DMS153 treated with DMSO at 0.1 percent for 48 hours (cell line): ENCODE measurements at regions not wholly inside any gene's neighbourhood (a gene's known extent, or its start where the extent isn't known, plus 50 kb on each side); places are given as distances from the start of the nearest gene placed in this dataset.

Experiments used
- DNase-seq: peaks from one replicate; lab custom pipeline; 2025; ENCODE audit not compliant: unreplicated experiment; lab: John Stamatoyannopoulos, UW

- DNase-seq, result no peak
These were observed 223.5 kb upstream of the EEA1 start for GRCh38 chr12:93152617-93153016.

DNA sequence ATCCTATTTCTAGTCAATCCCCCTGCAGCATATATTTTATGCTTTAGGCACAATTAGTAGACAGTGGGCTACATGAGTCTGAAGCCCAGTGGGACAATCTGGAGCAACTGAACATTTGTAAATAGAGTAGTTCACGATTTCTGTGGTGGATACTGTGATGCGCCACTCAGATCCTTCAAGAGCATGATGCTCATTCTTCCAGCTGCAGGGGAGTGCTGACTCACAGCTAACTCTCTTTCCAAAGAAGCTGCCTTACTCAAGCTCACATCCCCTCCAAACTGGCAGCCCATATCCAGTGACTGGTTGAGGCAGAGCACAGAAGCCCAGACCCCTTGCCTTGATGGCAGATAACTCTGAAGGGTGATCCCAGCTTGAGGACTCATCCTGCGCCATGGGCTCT, 224.2 kb upstream of the EEA1 start:
- DNase-seq, result no peak

- no peak for DNase-seq
These were observed 223.5 kb upstream of the NUDT4 start for GRCh38 chr12:93154096-93154728.

DNA sequence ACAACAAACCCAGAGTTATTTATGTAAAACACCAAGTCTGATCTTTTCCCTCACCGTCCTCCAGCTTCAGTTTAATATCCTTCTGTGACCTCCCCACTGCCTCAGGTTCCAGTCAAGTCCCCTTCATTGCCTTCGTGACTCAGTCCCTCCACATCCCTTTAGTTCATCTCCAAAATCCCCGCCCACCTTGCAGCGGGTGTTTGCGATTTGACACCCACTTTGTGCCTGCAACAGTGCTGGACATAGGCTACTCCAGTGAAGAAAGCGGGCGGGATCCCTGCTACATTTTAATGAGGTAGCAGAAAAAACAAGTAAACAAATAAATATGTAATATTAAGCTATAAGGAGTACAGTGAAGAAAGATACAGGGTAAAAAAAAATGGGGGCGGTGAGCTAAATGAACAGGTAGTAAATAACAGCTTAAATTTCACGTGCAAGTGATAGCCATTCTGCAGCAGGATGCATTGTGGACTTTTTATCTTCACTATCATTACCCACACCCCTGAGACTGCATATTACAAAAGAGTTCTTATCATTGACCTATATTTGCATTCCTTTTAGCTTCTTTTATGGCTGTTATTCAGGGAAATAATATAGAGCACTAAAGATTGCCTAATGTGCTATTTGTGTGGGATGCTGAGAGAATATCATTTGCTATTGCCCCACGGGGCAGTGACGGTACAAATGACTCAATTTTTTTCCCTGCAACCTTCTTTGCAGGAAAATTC, 222.8 kb upstream of the NUDT4 start:
- peak; percentile 55 for DNase-seq

DNA sequence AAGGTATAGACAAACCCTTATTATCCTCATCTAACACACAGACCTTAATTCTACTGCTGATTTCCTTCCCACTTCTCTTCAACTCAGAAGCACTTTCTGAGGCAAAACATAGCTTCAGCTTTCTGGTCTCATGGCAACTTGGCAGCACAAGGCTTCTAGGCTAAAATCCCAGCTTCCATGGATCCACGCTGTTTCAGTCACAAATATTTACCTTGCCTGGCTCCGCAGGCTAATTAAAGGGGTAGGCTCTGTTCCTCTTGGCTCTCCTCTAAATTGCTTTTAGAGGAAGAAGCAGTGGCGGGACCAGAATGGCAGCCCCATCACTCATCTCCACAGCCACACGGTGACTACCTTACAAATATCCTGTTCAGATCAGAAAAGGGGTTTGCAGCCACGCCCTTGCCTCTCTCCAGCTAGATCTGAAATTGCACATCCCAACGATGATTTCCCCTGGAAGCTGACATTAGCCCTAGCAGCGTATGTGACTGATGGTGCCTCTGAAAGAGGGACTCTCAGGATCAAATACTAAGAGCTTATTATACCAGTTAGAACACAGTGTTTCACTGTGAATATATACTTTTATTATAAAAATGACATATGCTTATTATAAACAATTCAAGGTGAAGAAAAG, 221.5 kb upstream of the NUDT4 start:
- DNase-seq, result peak; percentile 84

GRCh38 chr12:93157279-93157678, 220.4 kb upstream of the NUDT4 start:
- no peak for DNase-seq

GRCh38 chr12:93158065-93158843, 219.5 kb upstream of the NUDT4 start:
- DNase-seq, result no peak

DNA sequence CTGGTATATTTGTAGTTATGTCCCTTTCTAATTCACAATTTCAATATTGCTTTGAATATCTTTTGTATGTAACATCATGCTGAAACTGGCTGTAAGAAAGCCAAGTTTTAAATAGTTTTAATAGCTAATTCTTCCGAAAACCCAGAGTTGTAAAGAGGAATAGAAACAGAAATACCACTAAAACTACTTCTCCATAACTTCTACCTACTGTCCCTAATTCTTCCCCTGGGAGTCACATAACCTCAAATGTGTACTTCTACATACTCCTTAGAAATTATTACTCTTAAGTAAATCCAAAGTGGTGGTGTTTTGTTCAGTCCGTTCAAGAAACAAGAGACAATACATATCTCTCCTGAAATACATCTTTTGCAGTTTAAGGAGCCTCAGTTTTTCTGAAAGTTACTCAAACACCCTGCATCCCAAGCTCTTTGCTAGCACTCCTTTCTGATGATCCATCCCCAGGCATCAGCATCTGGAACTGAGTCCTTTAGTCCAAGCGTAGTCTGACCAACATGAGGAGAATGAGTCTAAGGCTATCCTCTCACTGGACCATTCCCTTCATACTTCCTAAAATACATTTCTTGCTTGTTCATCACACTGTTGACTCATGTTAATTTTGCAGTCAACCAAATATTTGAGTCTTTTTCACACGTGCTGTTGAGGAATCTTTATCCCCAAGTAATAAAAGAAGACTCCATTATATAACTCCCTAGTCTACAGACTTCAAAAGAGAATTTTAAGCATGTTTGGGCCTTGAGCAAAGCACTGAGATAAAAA, 214.3 kb upstream of the NUDT4 start:
- no peak for DNase-seq

DNA sequence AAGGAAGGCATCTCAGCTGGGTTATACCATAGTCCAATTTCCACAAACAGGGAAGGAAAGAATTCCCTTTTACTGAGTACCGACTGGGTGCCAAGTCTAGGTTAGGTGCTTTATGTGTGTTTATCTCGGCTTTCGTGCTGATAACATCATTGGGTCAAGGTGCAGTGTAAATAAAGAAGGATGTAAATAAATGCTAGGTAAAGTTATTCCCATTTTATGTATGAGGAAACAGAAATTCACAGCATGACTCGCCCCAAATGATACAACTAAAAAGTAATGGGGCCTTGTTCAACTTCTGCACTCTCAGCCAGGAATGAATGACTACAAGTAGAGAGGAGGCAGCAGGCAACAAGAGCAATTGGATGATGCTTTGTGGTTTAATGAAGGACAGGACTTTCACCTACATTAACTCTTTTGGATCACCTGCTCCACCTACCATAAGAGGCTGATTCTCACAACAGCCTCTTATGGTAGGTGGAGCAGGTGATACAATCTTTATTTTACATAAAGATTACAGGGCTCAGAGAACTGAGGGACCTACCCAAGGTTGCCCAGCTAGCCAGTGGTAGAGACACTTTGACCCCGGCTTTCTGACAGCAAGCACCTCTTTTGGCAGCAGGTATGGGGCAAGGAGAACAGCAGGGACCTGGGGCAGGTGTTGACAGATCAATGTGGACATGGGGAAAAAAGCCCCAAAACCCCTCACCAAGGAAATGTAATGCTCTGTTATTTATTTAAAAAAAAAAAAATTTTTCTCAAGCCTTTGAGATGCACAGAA, 213.4 kb upstream of the NUDT4 start:
- DNase-seq, result no peak

DNA sequence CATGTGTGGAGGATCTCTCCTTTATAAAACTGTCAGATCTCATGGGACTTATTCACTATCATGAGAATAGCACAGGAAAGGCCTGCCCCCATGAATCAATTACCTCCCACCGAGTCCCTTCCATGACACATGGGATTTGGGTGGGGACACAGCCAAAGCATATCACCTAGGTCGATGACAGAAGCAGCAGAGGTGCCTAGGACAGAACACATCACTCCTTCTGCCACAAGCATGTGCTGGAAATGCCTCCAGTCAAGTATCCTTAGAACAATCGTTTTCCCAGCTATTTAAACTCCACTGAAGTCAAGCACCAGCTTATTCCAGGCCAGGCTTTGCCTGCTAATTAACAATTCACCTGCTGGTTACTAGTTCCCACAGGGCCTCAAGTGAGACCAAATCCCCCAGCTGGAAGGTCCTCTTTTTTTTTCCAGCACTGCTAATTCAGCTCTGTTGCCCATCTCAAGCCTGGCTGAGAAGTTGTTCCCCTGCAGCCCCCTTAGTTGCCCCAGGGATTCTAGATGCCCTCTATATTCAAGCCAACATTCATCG, 212.3 kb upstream of the NUDT4 start:
- no peak for DNase-seq

GRCh38 chr12:93166541-93167307, 211.0 kb upstream of the NUDT4 start:
- no peak for DNase-seq

DNA sequence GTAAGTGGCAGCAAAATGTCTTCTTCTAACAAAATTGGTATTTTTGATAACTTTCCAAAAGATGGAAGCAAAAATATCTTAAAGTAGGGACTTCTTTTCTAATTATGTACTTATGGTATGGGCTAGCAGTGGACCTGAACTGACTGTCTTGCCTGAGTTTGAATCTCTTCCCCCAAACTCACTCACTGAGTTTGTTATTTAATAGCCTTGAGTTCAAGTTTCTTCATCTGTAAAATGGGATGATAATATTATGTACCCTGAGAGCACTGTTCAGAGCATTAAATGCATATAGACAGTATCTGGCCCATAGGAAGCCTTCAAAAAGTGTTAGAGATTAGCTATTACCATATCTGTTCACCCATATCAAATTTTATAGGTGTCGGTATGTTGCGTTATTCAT, 210.4 kb upstream of the NUDT4 start:
- DNase-seq, result no peak

DNA sequence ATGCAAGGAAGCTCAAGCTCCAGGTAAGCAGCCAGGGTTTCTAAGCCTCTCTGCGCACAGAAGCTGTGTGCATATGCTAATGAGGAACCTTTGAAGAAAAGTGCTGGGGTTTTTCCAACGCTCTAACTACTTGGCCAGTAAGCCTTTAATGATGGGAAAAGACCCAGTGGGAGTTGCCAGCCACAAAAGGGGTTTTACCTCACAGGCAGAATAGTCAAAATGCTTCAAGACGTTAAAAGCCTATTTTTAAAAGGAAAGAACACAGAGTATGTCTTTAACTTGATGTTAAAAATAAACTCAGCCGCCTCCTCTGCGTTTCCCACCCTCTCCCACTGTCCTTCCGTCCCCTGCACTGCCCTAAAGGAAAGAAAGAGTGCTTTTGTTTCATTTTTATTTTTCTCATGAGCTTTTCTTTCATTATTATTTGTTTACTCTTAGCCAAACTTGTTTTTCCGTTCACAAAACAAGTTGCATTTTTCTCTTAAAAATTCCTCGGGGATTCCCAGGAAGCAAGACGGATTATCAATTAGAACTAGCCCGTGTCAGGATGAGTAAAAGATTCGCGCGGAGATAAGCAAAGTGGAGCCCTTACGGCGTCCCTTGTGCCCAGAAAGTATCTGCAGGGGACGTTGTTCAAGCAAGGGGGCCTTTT, 209.8 kb upstream of the NUDT4 start:
- no peak for DNase-seq

DNA sequence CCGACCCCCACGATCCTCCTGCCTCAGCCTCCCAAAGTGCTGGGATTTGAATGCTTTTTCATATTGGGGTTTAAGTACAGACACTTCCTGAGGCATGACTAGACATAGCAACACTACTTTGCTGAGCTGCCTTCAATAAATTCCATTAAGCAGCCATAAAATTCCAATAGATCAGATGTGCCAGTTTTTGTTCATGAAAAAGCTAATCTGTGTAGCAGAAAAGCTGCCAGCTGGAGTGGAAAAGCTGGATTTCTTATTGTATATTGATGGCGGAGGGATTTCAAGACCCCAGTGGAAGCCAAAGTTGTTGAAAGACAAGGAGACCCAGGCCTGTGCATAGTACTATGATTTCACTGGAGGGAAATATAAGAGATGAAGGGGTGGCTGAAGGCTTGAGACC, 209.0 kb upstream of the NUDT4 start:
- no peak for DNase-seq

DNA sequence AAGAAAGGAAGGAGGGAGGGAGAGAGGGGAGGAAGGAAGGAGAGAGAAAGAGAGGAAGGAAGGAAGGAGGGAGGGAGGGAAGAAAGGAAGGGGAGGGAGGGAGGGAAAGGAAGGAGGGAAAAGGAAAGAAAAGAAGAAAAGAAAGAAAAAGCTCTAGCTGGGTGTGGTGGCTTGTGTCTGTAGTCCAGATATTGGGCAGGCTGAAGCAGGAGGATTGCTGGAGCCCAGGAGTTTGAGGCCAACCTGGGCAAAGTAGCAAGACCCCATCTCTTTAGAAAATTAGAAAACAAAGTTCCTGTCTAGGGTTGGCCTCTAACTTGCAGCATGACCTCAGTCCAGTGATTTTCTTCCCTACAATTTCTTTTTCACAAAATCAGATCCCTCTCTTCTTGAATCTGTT, 208.2 kb upstream of the NUDT4 start:
- DNase-seq, result no peak

GRCh38 chr12:93170928-93171327, 206.8 kb upstream of the NUDT4 start:
- no peak for DNase-seq

DNA sequence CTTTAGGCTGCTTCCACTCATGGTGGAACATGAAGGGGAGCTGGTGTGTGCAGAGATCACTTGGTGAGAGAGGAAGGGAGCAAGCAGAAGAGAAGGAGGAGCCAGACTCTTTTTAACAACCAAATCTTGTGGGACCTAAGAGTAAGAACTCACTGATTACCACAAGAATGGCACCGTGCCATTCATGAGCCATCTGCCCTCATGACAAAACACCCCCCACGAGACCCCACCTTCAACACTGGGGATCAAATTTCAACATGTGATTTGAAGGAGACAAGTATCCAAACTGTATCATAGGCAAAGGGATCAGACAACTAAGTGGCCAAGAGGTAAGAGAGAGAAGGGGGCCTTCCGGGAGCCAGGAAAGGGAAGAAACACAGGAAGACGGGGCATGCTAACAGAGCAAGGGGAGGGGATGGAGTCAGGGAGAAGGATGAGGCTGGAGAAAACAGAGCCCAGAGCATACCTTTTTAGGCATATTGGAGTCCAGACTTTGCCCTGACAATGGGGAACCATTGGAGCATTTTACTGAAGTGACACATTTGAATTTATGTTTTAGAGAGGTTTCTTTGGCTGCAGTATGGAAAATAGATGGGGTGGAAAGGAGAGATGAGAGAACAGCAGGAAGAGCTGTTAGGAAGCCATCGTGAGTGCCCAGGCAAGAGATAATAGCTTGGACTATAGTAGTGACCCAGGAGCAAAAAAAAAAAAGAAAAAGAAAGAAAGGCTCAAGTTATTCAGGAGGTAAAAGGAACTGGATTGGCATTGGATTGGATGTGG, 204.4 kb upstream of the NUDT4 start:
- DNase-seq, result no peak

DNA sequence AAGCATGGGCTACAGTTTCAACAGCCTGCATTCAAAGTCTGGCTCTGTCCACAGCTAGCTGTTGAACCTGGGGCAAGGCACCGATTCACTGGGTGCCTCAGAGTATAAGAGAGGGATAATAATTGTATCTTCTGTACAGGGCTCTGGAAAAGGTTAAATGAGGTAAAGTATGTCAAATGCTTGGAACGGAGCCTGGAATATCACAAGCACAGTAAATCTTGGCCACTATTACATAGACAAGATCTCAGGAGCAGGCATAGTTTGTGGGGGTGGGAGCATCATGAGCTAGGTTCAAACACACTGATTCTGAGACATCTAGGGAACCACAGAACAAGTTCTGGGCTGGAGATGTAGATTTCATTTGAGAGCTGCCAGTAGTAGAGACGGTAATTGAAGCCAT, 203.7 kb upstream of the NUDT4 start:
- DNase-seq, result no peak
